HepG2 (cell line): ENCODE measurements at regions not wholly inside any gene's neighbourhood (a gene's known extent, or its start where the extent isn't known, plus 50 kb on each side); places are given as distances from the start of the nearest gene placed in this dataset.

Source experiments
- ATAC-seq: fragments of 200-7000 bp; cut with Tn5 transposase; 3 replicates; pipeline ENCODE4 v1.9.1; 2020; ENCODE audit warnings: mild to moderate bottlenecking, moderate library complexity
- BruUV-seq: library from RNA; stranded (reverse); fragments of 400-500 nt; replicated peaks from 2 replicates; lab custom pipeline; 2021; lab: Mats Ljungman, UMichigan
- CTCF ChIA-PET: fragments of 300-600 bp; formaldehyde crosslinking; extraction: SDS; loops from one replicate; lab custom pipeline; 2021; ENCODE audit warnings: low total read pairs, inconsistent platforms, low intra/inter-chr PET ratio; lab: Yijun Ruan, JAX
- POLR2A ChIA-PET: fragments of 350-600 bp; sonication (Branson Sonifier 250); formaldehyde crosslinking; loops from one replicate; lab custom pipeline; 2020; ENCODE audit warnings: antibody characterized with exemption, inconsistent platforms; lab: Yijun Ruan, JAX
- DNase-seq: peaks from one replicate; pipeline ENCODE4 v3.0.0-alpha.2; 2015; ENCODE audit warnings: low spot score
- FAIRE-seq: peaks from 3 replicates; lab custom pipeline; 2011; peaks lifted over from hg19 to GRCh38; lab: Jason Lieb, UNC
- H2AFZ ChIP-seq: one replicate; pipeline ENCODE4 v1.6.1; 2011; ENCODE audit warnings: low read length, inconsistent platforms
- H3K27ac ChIP-seq: fragments of 300-600 bp; 3 replicates; pipeline ENCODE4 v1.8.0; 2011; ENCODE audit warnings: mixed run types, mild to moderate bottlenecking, mixed read lengths, low read length, inconsistent platforms; ENCODE audit not compliant: insufficient read depth; ENCODE audit errors: extremely low read length
- H3K27me3 ChIP-seq, 2 experiments: fragments of 200-600 bp in 1 of 2; 2 replicates in 1 of 2; 3 replicates in 1 of 2; pipeline versions ENCODE4 v1.6.0 to v1.8.0; 2011; ENCODE audit warnings: low read length in 2 of 2, mild to moderate bottlenecking in 2 of 2, moderate library complexity in 2 of 2, inconsistent platforms in 1 of 2; ENCODE audit not compliant: insufficient read depth in 2 of 2, control insufficient read depth in 1 of 2
- H3K36me3 ChIP-seq, 2 experiments: fragments of 200-600 bp in 1 of 2; replicated peaks in 1 of 2; 2 replicates in 1 of 2; 3 replicates in 1 of 2; pipeline versions ENCODE4 v1.5.1 to v1.8.0; 2011; ENCODE audit warnings: low read length in 2 of 2, inconsistent platforms in 1 of 2; ENCODE audit not compliant: insufficient read depth in 2 of 2, control insufficient read depth in 1 of 2
- H3K4me1 ChIP-seq: 2 replicates; pipeline ENCODE4 v1.5.1; 2012; ENCODE audit warnings: low read length, inconsistent platforms; ENCODE audit not compliant: insufficient read depth
- H3K4me2 ChIP-seq: 2 replicates; pipeline ENCODE4 v1.6.0; 2011; ENCODE audit warnings: low read depth, low read length, inconsistent platforms
- H3K4me3 ChIP-seq, 3 experiments: fragments of 200-600 bp in 1 of 3; sonication (generic), shearing (Covaris generic) in 1 of 3; replicated peaks in 1 of 3; 2 replicates each; pipeline ENCODE4 v1.5.1; 2011 to 2016; ENCODE audit warnings: low read length in 3 of 3, inconsistent platforms in 2 of 3, low read depth in 2 of 3, mild to moderate bottlenecking in 2 of 3, control low read depth in 1 of 3, mixed read lengths in 1 of 3; ENCODE audit not compliant: insufficient read depth in 1 of 3
- H3K79me2 ChIP-seq: one replicate; pipeline ENCODE4 v1.6.1; 2011; ENCODE audit warnings: low read length, inconsistent platforms; ENCODE audit not compliant: insufficient read depth
- H3K9ac ChIP-seq: 2 replicates; pipeline ENCODE4 v1.6.0; 2011; ENCODE audit warnings: mild to moderate bottlenecking, low read depth, low read length, inconsistent platforms; ENCODE audit not compliant: insufficient read depth
- H3K9me3 ChIP-seq: 2 replicates; pipeline ENCODE4 v1.5.1; 2012; ENCODE audit warnings: mild to moderate bottlenecking, low read length
- H4K20me1 ChIP-seq: 2 replicates; pipeline ENCODE4 v1.6.0; 2011; ENCODE audit warnings: inconsistent platforms, mild to moderate bottlenecking, low read length, moderate library complexity; ENCODE audit not compliant: insufficient read depth
- CBFB ChIP-seq: sonication (generic); formaldehyde crosslinking; IDR thresholded peaks from 2 replicates; pipeline ENCODE4 v1.4.0; 2020; ENCODE audit warnings: missing genetic modification reagents
- MAFF ChIP-seq: IDR thresholded peaks from 2 replicates; pipeline ENCODE4 v1.6.1; 2011; ENCODE audit warnings: low read depth, low read length, improper control_type of control experiment
- NFKBIZ ChIP-seq: IDR thresholded peaks from 2 replicates; pipeline ENCODE4 v1.6.1; 2018; ENCODE audit warnings: missing genetic modification reagents, missing compliant biosample characterization
- RXRB ChIP-seq: IDR thresholded peaks from 2 replicates; pipeline ENCODE4 v1.6.1; 2016; ENCODE audit warnings: borderline replicate concordance, missing genetic modification reagents, missing compliant biosample characterization
- SAP130 ChIP-seq: IDR thresholded peaks from 2 replicates; pipeline ENCODE4 v1.6.1; 2016; ENCODE audit warnings: low read depth
- SATB2 ChIP-seq: sonication (generic); formaldehyde crosslinking; IDR thresholded peaks from 2 replicates; pipeline ENCODE4 v1.5.0; 2020; ENCODE audit warnings: missing genetic modification reagents
- TP53 ChIP-seq: sonication (generic); formaldehyde crosslinking; conservative IDR thresholded peaks from 2 replicates; pipeline ENCODE4 v1.4.0; 2020; ENCODE audit warnings: missing genetic modification reagents
- ZNF235 ChIP-seq: sonication (generic); formaldehyde crosslinking; IDR thresholded peaks from 2 replicates; pipeline ENCODE4 v1.8.1; 2023; ENCODE audit warnings: mild to moderate bottlenecking, missing genetic modification reagents, borderline replicate concordance
- ZNF296 ChIP-seq: sonication (generic); formaldehyde crosslinking; conservative IDR thresholded peaks from 2 replicates; pipeline ENCODE4 v1.5.0; 2020; ENCODE audit warnings: mild to moderate bottlenecking, missing genetic modification reagents
- ZNF383 ChIP-seq: sonication (generic); formaldehyde crosslinking; IDR thresholded peaks from 2 replicates; pipeline ENCODE4 v1.4.0; 2020; ENCODE audit warnings: missing genetic modification reagents, mild to moderate bottlenecking, borderline replicate concordance
- ZNF501 ChIP-seq: sonication (generic); formaldehyde crosslinking; IDR thresholded peaks from 2 replicates; pipeline ENCODE4 v1.5.1; 2020; ENCODE audit warnings: mild to moderate bottlenecking, moderate library complexity, missing genetic modification reagents
- ZNF780A ChIP-seq: sonication (generic); formaldehyde crosslinking; IDR thresholded peaks from 2 replicates; pipeline ENCODE4 v1.8.0; 2022; ENCODE audit warnings: mild to moderate bottlenecking, missing genetic modification reagents, moderate library complexity
- WGBS: methylation state at CpG from one replicate; pipeline ENCODE4 v1.1.6; 2017; ENCODE audit warnings: low lambda C conversion rate; 5-methylcytosine and 5-hydroxymethylcytosine counted together
- in situ Hi-C: cut with HindIII; loops from 2 replicates; pipeline ENCODE4 v1.10.0; 2017; ENCODE audit warnings: low pct_unique_long_range_greater_than_20kb; ENCODE audit not compliant: extremely low pct_ligation_motif_present
- intact Hi-C: fragments of 100-400 bp; cut with micrococcal nuclease; formaldehyde crosslinking; loops from one replicate; pipeline ENCODE4 v1.10.0; 2022; ENCODE audit not compliant: unreplicated experiment
- TF ChIP-seq, protein P1 (sequence below): sonication (generic); formaldehyde crosslinking; IDR thresholded peaks from 2 replicates; pipeline ENCODE4 v1.4.0; 2020; ENCODE audit warnings: missing genetic modification reagents, borderline replicate concordance
- TF ChIP-seq, protein P2 (sequence below): sonication (generic); formaldehyde crosslinking; IDR thresholded peaks from 2 replicates; pipeline ENCODE4 v1.5.1; 2020; ENCODE audit warnings: missing genetic modification reagents, mild to moderate bottlenecking, borderline replicate concordance

GRCh38 chr3:73797311-73797710, 172.6 kb upstream of the PDZRN3 start:
- intact Hi-C loops = no loop called here
- CTCF ChIA-PET = no interaction called here
- no peaks in the 10 kb centered on the region for H3K79me2 ChIP-seq
- H2AFZ ChIP-seq = no peak overlapping the region
- BruUV-seq = no TSS peak
- H3K36me3 ChIP-seq = no peaks in the 10 kb centered on the region
- no peaks in the 10 kb centered on the region for H3K4me1 ChIP-seq
- H3K4me2 ChIP-seq = no peak overlapping the region
- H3K27ac ChIP-seq = no peak overlapping the region
- in situ Hi-C loops = no loop called here
- no peaks in the 10 kb centered on the region for H3K27me3 ChIP-seq
- FAIRE-seq (no peak), ATAC-seq (no peak), DNase-seq (no peak)
- no peak overlapping the region for H3K9ac ChIP-seq
- H4K20me1 ChIP-seq = no peaks in the 10 kb centered on the region
- POLR2A ChIA-PET = no interaction called here
- no peaks in the 10 kb centered on the region for H3K9me3 ChIP-seq
- TF ChIP-seq SAP130 (CRISPR knock-in tag) = no peak
- TF ChIP-seq MAFF = no peak
- TF ChIP-seq CBFB (CRISPR knock-in tag) = no peak
- no peak for TF ChIP-seq ZNF235 (CRISPR knock-in tag)
- no peak for TF ChIP-seq ZNF383 (CRISPR knock-in tag)
- no peak for TF ChIP-seq RXRB
- no peak for TF ChIP-seq ZNF501 (CRISPR knock-in tag)
- TF ChIP-seq SATB2 (CRISPR knock-in tag) = no peak
- TF ChIP-seq, protein P1, sequence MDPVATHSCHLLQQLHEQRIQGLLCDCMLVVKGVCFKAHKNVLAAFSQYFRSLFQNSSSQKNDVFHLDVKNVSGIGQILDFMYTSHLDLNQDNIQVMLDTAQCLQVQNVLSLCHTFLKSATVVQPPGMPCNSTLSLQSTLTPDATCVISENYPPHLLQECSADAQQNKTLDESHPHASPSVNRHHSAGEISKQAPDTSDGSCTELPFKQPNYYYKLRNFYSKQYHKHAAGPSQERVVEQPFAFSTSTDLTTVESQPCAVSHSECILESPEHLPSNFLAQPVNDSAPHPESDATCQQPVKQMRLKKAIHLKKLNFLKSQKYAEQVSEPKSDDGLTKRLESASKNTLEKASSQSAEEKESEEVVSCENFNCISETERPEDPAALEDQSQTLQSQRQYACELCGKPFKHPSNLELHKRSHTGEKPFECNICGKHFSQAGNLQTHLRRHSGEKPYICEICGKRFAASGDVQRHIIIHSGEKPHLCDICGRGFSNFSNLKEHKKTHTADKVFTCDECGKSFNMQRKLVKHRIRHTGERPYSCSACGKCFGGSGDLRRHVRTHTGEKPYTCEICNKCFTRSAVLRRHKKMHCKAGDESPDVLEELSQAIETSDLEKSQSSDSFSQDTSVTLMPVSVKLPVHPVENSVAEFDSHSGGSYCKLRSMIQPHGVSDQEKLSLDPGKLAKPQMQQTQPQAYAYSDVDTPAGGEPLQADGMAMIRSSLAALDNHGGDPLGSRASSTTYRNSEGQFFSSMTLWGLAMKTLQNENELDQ (CRISPR knock-in tag) = no peak
- TF ChIP-seq, protein P2, sequence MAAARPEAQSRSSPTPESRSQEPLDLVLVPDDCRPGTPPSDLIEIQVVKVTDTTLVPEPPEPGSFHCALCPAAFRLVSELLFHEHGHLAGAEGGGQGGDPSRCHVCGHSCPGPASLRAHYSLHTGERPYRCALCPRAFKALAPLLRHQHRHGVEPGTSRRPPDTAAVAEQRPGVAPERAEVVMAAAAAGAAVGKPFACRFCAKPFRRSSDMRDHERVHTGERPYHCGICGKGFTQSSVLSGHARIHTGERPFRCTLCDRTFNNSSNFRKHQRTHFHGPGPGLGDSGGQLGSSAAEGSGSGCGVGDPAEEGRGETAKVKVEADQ = no peak
- no peak for TF ChIP-seq NFKBIZ (CRISPR knock-in tag)
- TF ChIP-seq TP53 (CRISPR knock-in tag) = no peak
- no peak for TF ChIP-seq ZNF296
- TF ChIP-seq ZNF780A (CRISPR knock-in tag) = no peak
- WGBS = 0% methylated on average over 1 of the region's 1 CpG
- H3K4me3 ChIP-seq = no peak overlapping the region
